ENCODE measurements at regions not wholly inside any gene's neighbourhood (a gene's known extent, or its start where the extent isn't known, plus 50 kb on each side); places are given as distances from the start of the nearest gene placed in this dataset.

DNA sequence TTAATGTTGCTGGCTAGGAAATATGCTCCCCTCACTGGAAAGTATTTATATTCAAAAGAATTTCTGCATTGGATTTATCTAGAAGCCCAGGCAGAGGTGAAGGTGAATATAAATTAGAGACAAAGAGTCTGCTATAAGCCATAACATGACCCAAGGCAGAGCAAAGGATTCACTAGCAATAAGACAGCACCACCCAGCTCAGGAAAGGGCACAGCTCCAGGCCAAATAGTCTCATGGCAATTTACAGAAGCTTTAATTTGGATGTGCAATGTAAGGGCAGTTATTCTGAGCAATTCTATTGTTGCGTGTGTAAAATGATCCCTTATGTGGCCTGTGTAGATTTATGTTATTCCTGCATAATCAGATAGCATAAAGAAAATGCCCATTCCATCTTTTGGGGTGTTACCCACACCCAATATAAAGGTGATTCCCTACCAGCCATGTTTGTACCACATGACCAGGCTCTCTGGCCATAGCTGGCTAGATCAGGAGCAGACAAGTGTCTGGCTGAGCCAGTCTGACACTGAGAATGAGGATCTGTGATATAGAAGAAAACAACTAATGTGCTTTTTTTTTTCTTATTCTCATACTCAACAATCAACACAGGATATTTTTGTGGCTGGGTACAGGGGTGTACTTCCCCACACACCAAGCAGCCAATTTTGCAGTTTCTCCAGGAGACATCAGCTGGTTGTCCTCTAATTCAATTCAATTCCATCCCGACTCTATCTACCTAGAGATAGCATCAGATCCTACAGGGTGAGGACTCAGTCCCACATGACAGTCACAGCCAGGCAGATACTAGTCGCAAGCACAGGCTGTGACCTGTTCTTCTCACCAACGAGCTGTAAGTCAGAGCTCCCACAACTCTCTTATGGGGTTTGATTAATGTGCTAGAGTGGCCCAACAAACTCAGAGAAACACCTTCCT lies 181.4 kb downstream of the KCTD15 start:
- TF ChIP-seq CREB1 (IDR thresholded peaks at IDR 0.05; ENCODE audit: low read depth) (no peak), USF1 (IDR thresholded peaks at IDR 0.05) (no peak), TEAD4 (IDR thresholded peaks at IDR 0.05) (no peak), YY1 (IDR thresholded peaks at IDR 0.05; ENCODE audit: low read depth) (no peak), EGR1 (IDR thresholded peaks at IDR 0.05) (no peak), TCF12 (IDR thresholded peaks at IDR 0.05; ENCODE audit: low read depth) (no peak), FOXM1 (IDR thresholded peaks at IDR 0.05; ENCODE audit: borderline replicate concordance, low read depth) (no peak)
- TF ChIP-seq, protein P1, sequence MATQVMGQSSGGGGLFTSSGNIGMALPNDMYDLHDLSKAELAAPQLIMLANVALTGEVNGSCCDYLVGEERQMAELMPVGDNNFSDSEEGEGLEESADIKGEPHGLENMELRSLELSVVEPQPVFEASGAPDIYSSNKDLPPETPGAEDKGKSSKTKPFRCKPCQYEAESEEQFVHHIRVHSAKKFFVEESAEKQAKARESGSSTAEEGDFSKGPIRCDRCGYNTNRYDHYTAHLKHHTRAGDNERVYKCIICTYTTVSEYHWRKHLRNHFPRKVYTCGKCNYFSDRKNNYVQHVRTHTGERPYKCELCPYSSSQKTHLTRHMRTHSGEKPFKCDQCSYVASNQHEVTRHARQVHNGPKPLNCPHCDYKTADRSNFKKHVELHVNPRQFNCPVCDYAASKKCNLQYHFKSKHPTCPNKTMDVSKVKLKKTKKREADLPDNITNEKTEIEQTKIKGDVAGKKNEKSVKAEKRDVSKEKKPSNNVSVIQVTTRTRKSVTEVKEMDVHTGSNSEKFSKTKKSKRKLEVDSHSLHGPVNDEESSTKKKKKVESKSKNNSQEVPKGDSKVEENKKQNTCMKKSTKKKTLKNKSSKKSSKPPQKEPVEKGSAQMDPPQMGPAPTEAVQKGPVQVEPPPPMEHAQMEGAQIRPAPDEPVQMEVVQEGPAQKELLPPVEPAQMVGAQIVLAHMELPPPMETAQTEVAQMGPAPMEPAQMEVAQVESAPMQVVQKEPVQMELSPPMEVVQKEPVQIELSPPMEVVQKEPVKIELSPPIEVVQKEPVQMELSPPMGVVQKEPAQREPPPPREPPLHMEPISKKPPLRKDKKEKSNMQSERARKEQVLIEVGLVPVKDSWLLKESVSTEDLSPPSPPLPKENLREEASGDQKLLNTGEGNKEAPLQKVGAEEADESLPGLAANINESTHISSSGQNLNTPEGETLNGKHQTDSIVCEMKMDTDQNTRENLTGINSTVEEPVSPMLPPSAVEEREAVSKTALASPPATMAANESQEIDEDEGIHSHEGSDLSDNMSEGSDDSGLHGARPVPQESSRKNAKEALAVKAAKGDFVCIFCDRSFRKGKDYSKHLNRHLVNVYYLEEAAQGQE (IDR thresholded peaks at IDR 0.05; ENCODE audit: low read depth), result no peak

DNA sequence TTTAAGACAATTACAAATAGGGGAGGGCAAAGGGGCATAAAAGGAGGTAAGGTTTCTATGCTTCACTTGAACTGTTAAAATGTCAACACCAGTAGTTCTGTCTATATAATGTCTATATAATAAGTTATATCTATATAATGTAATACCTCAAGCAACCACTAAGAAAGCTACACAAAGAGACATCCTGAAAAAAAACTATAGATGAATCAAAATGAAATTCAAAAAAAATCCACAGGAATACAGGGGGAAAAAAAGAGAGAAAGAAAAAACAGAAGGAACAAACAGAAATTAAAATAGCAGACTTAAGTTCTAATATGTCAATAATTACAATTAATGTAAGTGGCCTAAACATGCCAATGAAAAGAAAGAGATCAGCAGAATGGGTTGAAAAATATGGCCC lies 186.0 kb downstream of the KCTD15 start:
- TF ChIP-seq TAF1 (IDR thresholded peaks at IDR 0.05; ENCODE audit: low read depth) (no peak), TCF12 (IDR thresholded peaks at IDR 0.05; ENCODE audit: low read depth) (no peak), YY1 (IDR thresholded peaks at IDR 0.05; ENCODE audit: low read depth) (no peak), CREB1 (IDR thresholded peaks at IDR 0.05; ENCODE audit: low read depth) (no peak), CEBPB (IDR thresholded peaks at IDR 0.05) (no peak), TEAD4 (IDR thresholded peaks at IDR 0.05) (no peak), RAD21 (IDR thresholded peaks at IDR 0.05; ENCODE audit: low read depth) (no peak), EP300 (IDR thresholded peaks at IDR 0.05; ENCODE audit: borderline replicate concordance) (no peak), NFIC (IDR thresholded peaks at IDR 0.05) (no peak), EGR1 (IDR thresholded peaks at IDR 0.05) (no peak), USF1 (IDR thresholded peaks at IDR 0.05) (no peak), MAX (IDR thresholded peaks at IDR 0.05) (no peak), FOXM1 (IDR thresholded peaks at IDR 0.05; ENCODE audit: borderline replicate concordance, low read depth) (no peak), ZBTB7A (IDR thresholded peaks at IDR 0.05; ENCODE audit: low read depth) (no peak)
- TF ChIP-seq, protein P1 (IDR thresholded peaks at IDR 0.05; ENCODE audit: low read depth), result no peak

DNA sequence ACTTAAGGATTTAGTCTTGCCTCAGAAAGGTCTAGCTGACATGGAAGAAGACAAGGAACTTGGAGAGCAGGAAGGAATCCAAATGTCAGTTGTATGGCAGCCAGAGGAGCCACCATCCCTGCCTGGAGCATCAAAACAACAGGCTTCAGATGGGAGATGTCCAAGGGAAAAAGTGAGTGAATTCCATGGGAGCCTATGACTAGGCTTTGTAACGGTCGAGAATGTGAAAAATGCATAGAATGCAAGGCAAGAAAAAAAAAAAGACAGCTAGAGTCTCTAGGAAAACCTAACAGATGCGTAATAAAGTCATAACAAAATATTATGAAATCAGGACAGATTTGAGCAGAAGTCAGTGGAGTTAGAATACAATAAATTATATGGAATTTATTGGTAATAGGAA lies 183.7 kb upstream of the LSM14A start:
- TF ChIP-seq RAD21 (IDR thresholded peaks at IDR 0.05; ENCODE audit: low read depth) (no peak), TCF12 (IDR thresholded peaks at IDR 0.05; ENCODE audit: low read depth) (no peak)

DNA sequence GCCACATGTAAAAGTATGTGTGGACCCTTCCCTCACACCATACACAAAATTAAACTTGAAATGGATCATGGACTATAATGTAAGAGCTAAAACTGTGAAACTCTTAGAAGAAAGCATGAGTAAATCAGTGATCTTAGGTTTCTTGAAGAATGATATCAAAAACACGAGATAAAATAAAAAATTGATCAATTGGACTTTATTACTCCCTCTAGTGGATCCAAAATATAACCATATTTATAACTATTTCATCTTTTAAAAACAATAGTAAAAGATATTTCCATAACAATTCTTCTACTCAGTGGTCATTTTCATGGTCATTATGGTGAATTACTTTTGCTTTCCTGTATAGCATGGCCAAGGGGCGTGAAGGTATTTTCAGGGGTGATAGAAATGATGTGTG lies 174.6 kb upstream of the LSM14A start:
- TF ChIP-seq, protein P1 (IDR thresholded peaks at IDR 0.05; ENCODE audit: low read depth), result no peak

DNA sequence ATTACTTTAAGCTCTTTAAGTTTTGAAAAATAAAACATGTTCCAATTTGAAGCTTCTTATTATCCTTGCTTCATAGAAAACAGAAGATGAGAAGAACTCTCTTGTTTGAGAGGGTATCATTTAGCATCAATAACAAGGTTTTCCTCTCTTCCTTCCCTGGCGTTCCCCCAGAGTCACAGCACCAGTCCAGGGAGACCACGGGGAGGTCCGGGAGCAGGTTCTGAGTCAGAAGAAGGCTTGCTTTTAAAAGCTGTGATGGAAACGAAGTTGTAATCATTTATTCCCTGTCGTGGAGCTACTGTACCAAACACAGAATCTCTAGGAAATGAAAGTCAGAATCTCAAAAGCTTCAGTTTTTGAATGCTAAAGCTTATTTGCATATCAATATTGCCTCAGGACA lies 174.0 kb upstream of the LSM14A start:
- no peak for TF ChIP-seq MAX (IDR thresholded peaks at IDR 0.05)
- TF ChIP-seq CREB1 (IDR thresholded peaks at IDR 0.05; ENCODE audit: low read depth), result no peak
- TF ChIP-seq NFIC (IDR thresholded peaks at IDR 0.05), result no peak

Measured in Ishikawa (cell line).